Calu3 (cell line): ENCODE measurements at regions not wholly inside any gene's neighbourhood (a gene's known extent, or its start where the extent isn't known, plus 50 kb on each side); places are given as distances from the start of the nearest gene placed in this dataset.

ENCODE experiments used
- BruUV-seq: library from RNA; stranded (reverse); fragments of 400-500 nt; replicated peaks from 2 replicates; lab custom pipeline; 2021; lab: Mats Ljungman, UMichigan
- CTCF ChIA-PET: fragments of 300-600 bp; sonication (Branson Sonifier 250); formaldehyde crosslinking; loops from one replicate; lab custom pipeline; 2022; ENCODE audit warnings: antibody characterized with exemption; lab: Charles Lee
- DNase-seq: peaks from one replicate; pipeline ENCODE4 v3.0.0; 2022
- H3K27ac Mint-ChIP-seq: one replicate; pipeline ENCODE4 v1.8.0; 2022; ENCODE audit warnings: mixed read lengths; ENCODE audit not compliant: unreplicated experiment
- H3K27me3 Mint-ChIP-seq: one replicate; pipeline ENCODE4 v1.8.0; 2022; ENCODE audit warnings: mixed read lengths; ENCODE audit not compliant: unreplicated experiment
- H3K36me3 Mint-ChIP-seq: one replicate; pipeline ENCODE4 v1.8.0; 2022; ENCODE audit warnings: mild to moderate bottlenecking, moderate library complexity, mixed read lengths; ENCODE audit not compliant: insufficient read depth, unreplicated experiment
- H3K4me1 Mint-ChIP-seq: one replicate; pipeline ENCODE4 v1.8.0; 2022; ENCODE audit warnings: mild to moderate bottlenecking, low read depth, mixed read lengths; ENCODE audit not compliant: unreplicated experiment
- H3K4me3 Mint-ChIP-seq: one replicate; pipeline ENCODE4 v1.8.0; 2022; ENCODE audit warnings: mild to moderate bottlenecking, low read depth, moderate library complexity, mixed read lengths; ENCODE audit not compliant: unreplicated experiment
- H3K9me3 Mint-ChIP-seq: one replicate; pipeline ENCODE4 v1.8.0; 2022; ENCODE audit warnings: low read depth, mixed read lengths; ENCODE audit not compliant: unreplicated experiment
- CTCF ChIP-seq: fragments of 200-600 bp; IDR thresholded peaks from one replicate; pipeline ENCODE4 v1.8.0; 2022; ENCODE audit warnings: antibody characterized with exemption; ENCODE audit not compliant: unreplicated experiment
- intact Hi-C: fragments of 100-400 bp; cut with micrococcal nuclease; formaldehyde crosslinking; loops from one replicate; pipeline ENCODE4 v1.10.0; 2022; ENCODE audit not compliant: unreplicated experiment

- intact Hi-C loops = no loop called here
- CTCF ChIA-PET = interaction anchor here (0.6 kb wide), 1 partner anchor 389 kb away, joined by 3 read pairs; no protein-coding TSS in a partner anchor
- no peak for DNase-seq
- H3K27me3 Mint-ChIP-seq = peaks cover 30% of the 10 kb centered on the region
- no TSS peak for BruUV-seq
- H3K4me3 Mint-ChIP-seq = no peak overlapping the region
- no peak overlapping the region for H3K27ac Mint-ChIP-seq
- no peaks in the 10 kb centered on the region for H3K9me3 Mint-ChIP-seq
- H3K36me3 Mint-ChIP-seq = no peaks in the 10 kb centered on the region
- TF ChIP-seq CTCF = no peak
- no peaks in the 10 kb centered on the region for H3K4me1 Mint-ChIP-seq
These were observed 148.5 kb upstream of the PJA1 start for GRCh38 chrX:69313617-69314290.

DNA sequence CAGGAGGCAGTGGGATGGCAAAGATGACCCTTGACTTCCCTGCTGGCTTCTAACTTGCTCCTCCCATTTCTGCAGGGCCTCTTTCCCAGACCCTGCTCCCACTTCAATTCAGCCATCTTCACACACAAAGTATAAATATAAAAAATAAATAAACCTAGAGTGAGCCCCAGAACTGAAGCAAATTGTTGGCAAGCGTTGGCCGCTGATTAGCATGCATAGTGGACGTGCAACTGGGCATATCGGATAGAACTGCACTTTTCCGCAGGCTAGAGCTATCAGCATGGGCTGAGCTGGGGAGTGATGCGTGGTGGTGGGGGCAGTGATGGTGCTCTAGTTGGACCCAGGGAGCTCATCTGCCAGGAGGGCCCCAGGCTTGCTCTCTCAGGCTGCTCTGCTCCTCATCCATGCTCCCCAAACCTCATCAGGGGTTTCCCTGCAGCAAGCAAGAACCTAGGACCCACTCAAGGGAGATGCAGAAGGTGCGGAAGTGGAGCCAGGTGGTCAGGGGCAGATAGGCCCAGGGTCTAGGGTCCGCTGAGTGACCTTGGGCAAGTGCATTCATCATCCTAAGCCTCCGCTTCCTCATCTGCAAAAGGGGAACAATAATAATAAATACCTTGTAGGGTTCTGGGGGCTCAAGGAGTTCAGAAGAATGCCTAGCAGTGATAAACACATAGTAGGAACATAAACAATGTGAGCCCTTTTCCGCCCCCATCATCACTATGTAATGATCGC, 146.8 kb upstream of the PJA1 start:
- peaks cover 30% of the 10 kb centered on the region for H3K27me3 Mint-ChIP-seq
- no peaks in the 10 kb centered on the region for H3K36me3 Mint-ChIP-seq
- TF ChIP-seq CTCF = no peak
- intact Hi-C loops = no loop called here
- no peak overlapping the region for H3K27ac Mint-ChIP-seq
- no peak for DNase-seq
- H3K9me3 Mint-ChIP-seq = no peaks in the 10 kb centered on the region
- H3K4me3 Mint-ChIP-seq = no peak overlapping the region
- BruUV-seq = no TSS peak
- CTCF ChIA-PET = no interaction called here
- no peaks in the 10 kb centered on the region for H3K4me1 Mint-ChIP-seq

DNA sequence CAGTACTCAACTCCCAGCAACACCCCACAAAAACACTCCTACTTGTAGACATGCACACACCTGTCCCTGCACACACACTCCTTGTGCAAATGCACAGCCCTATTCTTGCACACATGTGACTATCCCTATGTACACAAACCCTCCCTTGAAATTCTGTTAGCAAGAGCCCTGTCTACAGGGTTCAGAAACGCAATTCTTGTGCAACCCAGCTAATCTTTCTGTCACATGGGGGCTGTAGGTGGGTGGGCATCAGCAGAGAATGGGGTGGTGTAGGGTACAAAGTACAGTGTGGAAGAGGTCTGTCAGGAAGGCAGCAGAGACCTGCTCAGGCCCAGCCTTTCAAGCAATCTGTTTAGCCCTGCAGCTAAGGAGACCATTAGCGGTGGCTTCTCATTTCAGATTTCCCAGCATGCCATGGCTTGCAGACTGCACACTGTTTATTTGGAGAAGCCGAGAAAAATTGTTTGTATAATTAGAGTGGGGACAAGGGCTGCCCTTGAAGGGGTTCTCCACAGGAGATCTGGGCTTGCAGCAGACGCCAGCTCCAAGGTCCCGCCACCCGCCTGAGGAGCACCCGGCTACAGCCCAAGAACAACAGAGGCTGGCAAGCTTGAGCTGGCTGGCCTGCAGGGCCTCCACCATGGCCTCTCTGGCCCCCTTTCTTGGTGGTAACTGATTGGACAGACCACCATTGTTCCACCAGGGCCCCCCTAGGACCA, 144.0 kb upstream of the PJA1 start:
- H3K36me3 Mint-ChIP-seq = no peaks in the 10 kb centered on the region
- no peaks in the 10 kb centered on the region for H3K9me3 Mint-ChIP-seq
- H3K4me3 Mint-ChIP-seq = no peak overlapping the region
- TF ChIP-seq CTCF = no peak
- intact Hi-C loops = no loop called here
- no TSS peak for BruUV-seq
- no peak for DNase-seq
- CTCF ChIA-PET = no interaction called here
- H3K27me3 Mint-ChIP-seq = peaks cover 31% of the 10 kb centered on the region
- no peaks in the 10 kb centered on the region for H3K4me1 Mint-ChIP-seq
- no peak overlapping the region for H3K27ac Mint-ChIP-seq

DNA sequence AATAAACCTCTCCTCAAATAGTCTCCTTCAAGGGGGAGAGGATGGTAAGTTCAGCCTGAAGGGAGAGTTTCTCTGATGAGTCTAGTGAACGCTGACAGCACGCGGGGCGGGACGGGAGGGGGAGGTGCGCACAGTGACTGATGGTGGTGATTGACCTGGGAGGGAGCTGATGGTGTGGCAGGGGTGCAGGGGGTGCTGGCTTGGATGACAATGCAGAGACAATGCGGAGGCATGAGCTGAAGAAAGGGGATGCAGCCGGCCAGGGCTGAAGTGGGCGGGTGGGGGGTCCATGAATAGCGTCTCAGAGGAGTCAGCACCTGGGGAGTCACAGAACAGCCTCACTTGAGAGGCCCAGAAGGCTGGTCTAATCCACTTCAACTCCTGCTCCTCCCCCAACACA, 142.5 kb upstream of the PJA1 start:
- Mint-ChIP-seq H3K27me3 (peaks cover 43% of the 10 kb centered on the region), H3K9me3 (no peaks in the 10 kb centered on the region), H3K4me3 (no peak overlapping the region), H3K4me1 (no peaks in the 10 kb centered on the region), H3K36me3 (no peaks in the 10 kb centered on the region), H3K27ac (no peak overlapping the region)
- no peak for TF ChIP-seq CTCF
- DNase-seq = no peak
- intact Hi-C loops = no loop called here
- BruUV-seq = no TSS peak
- CTCF ChIA-PET = no interaction called here
